ENCODE measurements at regions not wholly inside any gene's neighbourhood (a gene's known extent, or its start where the extent isn't known, plus 50 kb on each side); places are given as distances from the start of the nearest gene placed in this dataset.

DNA sequence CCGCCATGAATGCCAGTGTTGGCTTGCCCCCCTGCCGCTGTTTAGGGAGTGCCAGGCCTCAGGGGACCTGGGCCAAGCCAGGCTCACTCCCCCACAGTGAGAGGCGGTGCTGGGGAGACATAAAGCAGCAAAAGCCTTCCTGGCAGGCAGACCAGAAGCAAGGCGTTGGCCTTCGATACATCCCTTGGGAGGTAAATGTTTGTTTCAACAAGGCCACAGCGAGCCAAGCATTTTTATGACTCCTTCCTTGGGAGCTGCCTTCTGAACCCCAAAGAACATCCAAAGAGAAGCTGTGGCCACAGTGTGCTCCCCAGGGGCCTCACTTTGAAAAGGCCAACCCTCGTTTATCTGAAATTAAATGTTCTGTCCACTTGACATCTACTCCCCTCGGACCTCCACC is 119.7 kb upstream of the CIBAR2 start:
- TF ChIP-seq, protein P1, sequence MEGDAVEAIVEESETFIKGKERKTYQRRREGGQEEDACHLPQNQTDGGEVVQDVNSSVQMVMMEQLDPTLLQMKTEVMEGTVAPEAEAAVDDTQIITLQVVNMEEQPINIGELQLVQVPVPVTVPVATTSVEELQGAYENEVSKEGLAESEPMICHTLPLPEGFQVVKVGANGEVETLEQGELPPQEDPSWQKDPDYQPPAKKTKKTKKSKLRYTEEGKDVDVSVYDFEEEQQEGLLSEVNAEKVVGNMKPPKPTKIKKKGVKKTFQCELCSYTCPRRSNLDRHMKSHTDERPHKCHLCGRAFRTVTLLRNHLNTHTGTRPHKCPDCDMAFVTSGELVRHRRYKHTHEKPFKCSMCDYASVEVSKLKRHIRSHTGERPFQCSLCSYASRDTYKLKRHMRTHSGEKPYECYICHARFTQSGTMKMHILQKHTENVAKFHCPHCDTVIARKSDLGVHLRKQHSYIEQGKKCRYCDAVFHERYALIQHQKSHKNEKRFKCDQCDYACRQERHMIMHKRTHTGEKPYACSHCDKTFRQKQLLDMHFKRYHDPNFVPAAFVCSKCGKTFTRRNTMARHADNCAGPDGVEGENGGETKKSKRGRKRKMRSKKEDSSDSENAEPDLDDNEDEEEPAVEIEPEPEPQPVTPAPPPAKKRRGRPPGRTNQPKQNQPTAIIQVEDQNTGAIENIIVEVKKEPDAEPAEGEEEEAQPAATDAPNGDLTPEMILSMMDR (IDR thresholded peaks at IDR 0.05; ENCODE audit: poor library complexity), result no peak
- no peak for TF ChIP-seq EZH2 (IDR thresholded peaks at IDR 0.05; ENCODE audit: borderline replicate concordance)

Data from hepatocyte (in vitro differentiated cells).